Liver (tissue), 8 donors: ENCODE measurements at regions not wholly inside any gene's neighbourhood (a gene's known extent, or its start where the extent isn't known, plus 50 kb on each side); places are given as distances from the start of the nearest gene placed in this dataset.

ENCODE experiments used
- DNase-seq: peaks from one replicate; pipeline ENCODE4 v3.0.0-alpha.2; 2017; ENCODE audit warnings: low spot score
- H3K27ac ChIP-seq, 2 donors: one replicate each; pipeline ENCODE4 v1.7.0; 2013; ENCODE audit warnings: inconsistent platforms in 2 of 2, low read length in 2 of 2, control low read depth in 1 of 2, low read depth in 1 of 2, mild to moderate bottlenecking in 1 of 2
- H3K27me3 ChIP-seq, 4 donors: one replicate each; pipeline versions ENCODE4 v1.6.1 to v1.7.0; 2013; ENCODE audit warnings: low read length in 3 of 4, inconsistent platforms in 1 of 4, mild to moderate bottlenecking in 1 of 4, moderate library complexity in 1 of 4; ENCODE audit not compliant: control insufficient read depth in 4 of 4, insufficient read depth in 4 of 4
- H3K36me3 ChIP-seq, 4 donors: one replicate each; pipeline versions ENCODE4 v1.6.1 to v1.7.0; 2013; ENCODE audit warnings: low read length in 3 of 4, mild to moderate bottlenecking in 3 of 4, low read depth in 1 of 4, moderate library complexity in 1 of 4; ENCODE audit not compliant: control insufficient read depth in 4 of 4, insufficient read depth in 3 of 4
- H3K4me1 ChIP-seq, 4 donors: one replicate each; pipeline versions ENCODE4 v1.6.1 to v1.7.0; 2013; ENCODE audit warnings: low read length in 3 of 4, mild to moderate bottlenecking in 3 of 4, moderate library complexity in 1 of 4; ENCODE audit not compliant: control insufficient read depth in 4 of 4, insufficient read depth in 4 of 4
- H3K4me3 ChIP-seq, 3 donors: one replicate each; pipeline versions ENCODE4 v1.6.1 to v1.7.0; 2013; ENCODE audit warnings: low read length in 3 of 3, control low read depth in 1 of 3, low read depth in 1 of 3, mild to moderate bottlenecking in 1 of 3
- H3K9ac ChIP-seq, 2 donors: one replicate each; pipeline ENCODE4 v1.7.0; 2013; ENCODE audit warnings: low read length in 2 of 2, mild to moderate bottlenecking in 2 of 2, moderate library complexity in 2 of 2, control low read depth in 1 of 2, low read depth in 1 of 2
- H3K9me3 ChIP-seq, 4 donors: one replicate each; pipeline versions ENCODE4 v1.6.1 to v1.7.0; 2013; ENCODE audit warnings: low read length in 3 of 4; ENCODE audit not compliant: control insufficient read depth in 4 of 4
- EGR1 ChIP-seq, 2 donors: IDR thresholded peaks; 2 replicates each; pipeline ENCODE4 v1.6.1; 2016 to 2018; ENCODE audit warnings: antibody characterized with exemption in 2 of 2, low read depth in 2 of 2
- FOXA1 ChIP-seq: IDR thresholded peaks from 2 replicates; pipeline ENCODE4 v1.6.1; 2016; ENCODE audit warnings: antibody characterized with exemption
- FOXA2 ChIP-seq: IDR thresholded peaks from 2 replicates; pipeline ENCODE4 v1.6.1; 2016; ENCODE audit warnings: antibody characterized with exemption
- GABPA ChIP-seq, 2 donors: IDR thresholded peaks in 1 of 2; conservative IDR thresholded peaks in 1 of 2; 2 replicates each; pipeline ENCODE4 v1.6.1; 2016; ENCODE audit warnings: antibody characterized with exemption in 2 of 2, mild to moderate bottlenecking in 1 of 2, moderate library complexity in 1 of 2
- HNF4A ChIP-seq, 2 donors: conservative IDR thresholded peaks; 2 replicates each; pipeline ENCODE4 v1.6.1; 2016; ENCODE audit warnings: antibody characterized with exemption in 2 of 2, mild to moderate bottlenecking in 2 of 2
- HNF4G ChIP-seq: IDR thresholded peaks from 2 replicates; pipeline ENCODE4 v1.6.1; 2016; ENCODE audit warnings: antibody characterized with exemption
- JUND ChIP-seq, 2 donors: IDR thresholded peaks; 2 replicates each; pipeline ENCODE4 v1.6.1; 2016; ENCODE audit warnings: antibody characterized with exemption in 2 of 2
- NR2F2 ChIP-seq: IDR thresholded peaks from 2 replicates; pipeline ENCODE4 v1.6.1; 2016; ENCODE audit warnings: antibody characterized with exemption
- RAD21 ChIP-seq, 2 donors: IDR thresholded peaks; 2 replicates each; pipeline ENCODE4 v1.6.1; 2016; ENCODE audit warnings: antibody characterized with exemption in 2 of 2, mild to moderate bottlenecking in 2 of 2
- RXRA ChIP-seq, 2 donors: IDR thresholded peaks; 2 replicates each; pipeline ENCODE4 v1.6.1; 2017 to 2018; ENCODE audit warnings: antibody characterized with exemption in 2 of 2, mild to moderate bottlenecking in 1 of 2
- SP1 ChIP-seq: IDR thresholded peaks from 2 replicates; pipeline ENCODE4 v1.6.1; 2018; ENCODE audit warnings: antibody characterized with exemption, mild to moderate bottlenecking
- TAF1 ChIP-seq: conservative IDR thresholded peaks from 2 replicates; pipeline ENCODE4 v1.6.1; 2016; ENCODE audit warnings: antibody characterized with exemption, mild to moderate bottlenecking
- YY1 ChIP-seq: IDR thresholded peaks from 2 replicates; pipeline ENCODE4 v1.6.1; 2016; ENCODE audit warnings: antibody characterized with exemption, mild to moderate bottlenecking
- WGBS: extraction: QIAGEN DNeasy Blood & Tissue Kit; methylation state at CpG from one replicate; pipeline ENCODE4 v1.1.7; 2013; 5-methylcytosine and 5-hydroxymethylcytosine counted together
- TF ChIP-seq, protein P1 (sequence below): IDR thresholded peaks from 2 replicates; pipeline ENCODE4 v1.6.1; 2016; ENCODE audit warnings: antibody characterized with exemption
- TF ChIP-seq, protein P2 (sequence below): IDR thresholded peaks from 2 replicates; pipeline ENCODE4 v1.6.1; 2016; ENCODE audit warnings: antibody characterized with exemption
- TF ChIP-seq, protein P3 (sequence below): fragments of 150-350 bp; IDR thresholded peaks from 2 replicates; pipeline ENCODE4 v1.5.1; 2017; ENCODE audit warnings: improper control_type of control experiment, low read depth, low read length; ENCODE audit not compliant: missing input control
- TF ChIP-seq, protein P4 (sequence below): IDR thresholded peaks from 2 replicates; pipeline ENCODE4 v1.6.1; 2016; ENCODE audit warnings: antibody characterized with exemption
- TF ChIP-seq, protein P5 (sequence below): IDR thresholded peaks from 2 replicates; pipeline ENCODE4 v1.6.1; 2016; ENCODE audit warnings: antibody characterized with exemption, mild to moderate bottlenecking
- donor health status: healthy.
- donor health status: healthy.
- donor health status: healthy.
- donor health status: healthy.
- donor health status: healthy.

DNA sequence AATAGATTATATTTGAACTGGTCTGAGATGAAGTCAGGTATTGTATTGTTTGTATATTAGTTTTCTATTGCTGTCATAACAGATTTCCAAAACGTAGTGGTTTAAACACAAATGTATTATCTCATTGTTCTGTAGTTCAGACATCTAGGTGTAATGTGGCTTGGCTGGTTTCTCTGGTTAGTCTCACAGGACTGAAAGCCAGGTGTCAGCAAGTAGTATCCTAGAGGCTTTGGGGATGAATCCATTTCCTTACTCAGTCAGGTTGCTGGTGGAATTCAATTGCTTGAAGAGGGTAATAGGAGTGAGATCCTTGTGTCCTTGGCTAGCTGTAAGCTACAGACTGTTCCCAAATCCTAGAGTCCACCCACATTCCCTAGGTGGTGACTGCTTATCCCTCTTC is 675.8 kb downstream of the NCAM2 start:
- no peak overlapping the region for H3K9ac ChIP-seq
- TF ChIP-seq JUND (IDR thresholded peaks at IDR 0.05) (no peak), EGR1 (IDR thresholded peaks at IDR 0.05; ENCODE audit: low read depth in 2 of 2) (no peak)
- TF ChIP-seq, protein P1, sequence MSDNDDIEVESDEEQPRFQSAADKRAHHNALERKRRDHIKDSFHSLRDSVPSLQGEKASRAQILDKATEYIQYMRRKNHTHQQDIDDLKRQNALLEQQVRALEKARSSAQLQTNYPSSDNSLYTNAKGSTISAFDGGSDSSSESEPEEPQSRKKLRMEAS: no peak
- no peaks in the 10 kb centered on the region for H3K4me1 ChIP-seq
- H3K27ac ChIP-seq: no peak overlapping the region
- 36% methylated on average over 1 of the region's 1 CpG for WGBS
- H3K27me3 ChIP-seq: no peaks in the 10 kb centered on the region
- no peak for DNase-seq
- no peaks in the 10 kb centered on the region for H3K9me3 ChIP-seq
- no peaks in the 10 kb centered on the region for H3K36me3 ChIP-seq
- H3K4me3 ChIP-seq: no peak overlapping the region

DNA sequence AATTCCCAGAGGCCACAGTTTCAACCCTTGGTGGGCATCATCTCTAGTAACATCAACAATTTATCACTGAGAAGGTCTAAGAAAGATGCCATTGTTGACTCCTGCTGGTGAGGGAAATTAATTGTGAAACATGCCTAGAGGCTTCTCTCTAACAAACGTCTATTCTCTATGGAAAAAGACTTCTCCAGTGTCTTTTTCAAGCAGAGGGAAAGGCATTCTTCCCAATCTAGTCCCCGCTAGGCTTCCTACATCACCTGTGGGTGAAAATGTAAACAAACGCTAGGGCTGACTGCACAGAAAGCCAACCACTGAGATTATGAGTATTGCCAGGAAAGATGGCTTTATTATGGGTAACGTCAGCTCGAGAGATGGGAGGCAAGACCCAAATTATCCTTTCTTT is 677.4 kb downstream of the NCAM2 start:
- H3K4me3 ChIP-seq: no peak overlapping the region
- H3K4me1 ChIP-seq: no peaks in the 10 kb centered on the region
- WGBS: 61% methylated on average over 5 of the region's 5 CpGs
- H3K9ac ChIP-seq: no peak overlapping the region
- H3K9me3 ChIP-seq: no peaks in the 10 kb centered on the region
- no peak overlapping the region for H3K27ac ChIP-seq
- TF ChIP-seq EGR1 (IDR thresholded peaks at IDR 0.05; ENCODE audit: low read depth in 2 of 2) (no peak), HNF4A (conservative IDR thresholded peaks at IDR 0.05) (no peak), FOXA1 (no peak), TAF1 (no peak), JUND (IDR thresholded peaks at IDR 0.05) (no peak), SP1 (no peak), YY1 (no peak), FOXA2 (no peak), RAD21 (IDR thresholded peaks at IDR 0.05) (no peak), NR2F2 (no peak), GABPA (IDR thresholded peaks at IDR 0.05 in 1 of 2, conservative IDR thresholded peaks at IDR 0.05 in 1 of 2) (no peak), RXRA (IDR thresholded peaks at IDR 0.05) (no peak), HNF4G (no peak)
- TF ChIP-seq, protein P2, sequence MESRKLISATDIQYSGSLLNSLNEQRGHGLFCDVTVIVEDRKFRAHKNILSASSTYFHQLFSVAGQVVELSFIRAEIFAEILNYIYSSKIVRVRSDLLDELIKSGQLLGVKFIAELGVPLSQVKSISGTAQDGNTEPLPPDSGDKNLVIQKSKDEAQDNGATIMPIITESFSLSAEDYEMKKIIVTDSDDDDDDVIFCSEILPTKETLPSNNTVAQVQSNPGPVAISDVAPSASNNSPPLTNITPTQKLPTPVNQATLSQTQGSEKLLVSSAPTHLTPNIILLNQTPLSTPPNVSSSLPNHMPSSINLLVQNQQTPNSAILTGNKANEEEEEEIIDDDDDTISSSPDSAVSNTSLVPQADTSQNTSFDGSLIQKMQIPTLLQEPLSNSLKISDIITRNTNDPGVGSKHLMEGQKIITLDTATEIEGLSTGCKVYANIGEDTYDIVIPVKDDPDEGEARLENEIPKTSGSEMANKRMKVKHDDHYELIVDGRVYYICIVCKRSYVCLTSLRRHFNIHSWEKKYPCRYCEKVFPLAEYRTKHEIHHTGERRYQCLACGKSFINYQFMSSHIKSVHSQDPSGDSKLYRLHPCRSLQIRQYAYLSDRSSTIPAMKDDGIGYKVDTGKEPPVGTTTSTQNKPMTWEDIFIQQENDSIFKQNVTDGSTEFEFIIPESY: no peak
- TF ChIP-seq, protein P3, sequence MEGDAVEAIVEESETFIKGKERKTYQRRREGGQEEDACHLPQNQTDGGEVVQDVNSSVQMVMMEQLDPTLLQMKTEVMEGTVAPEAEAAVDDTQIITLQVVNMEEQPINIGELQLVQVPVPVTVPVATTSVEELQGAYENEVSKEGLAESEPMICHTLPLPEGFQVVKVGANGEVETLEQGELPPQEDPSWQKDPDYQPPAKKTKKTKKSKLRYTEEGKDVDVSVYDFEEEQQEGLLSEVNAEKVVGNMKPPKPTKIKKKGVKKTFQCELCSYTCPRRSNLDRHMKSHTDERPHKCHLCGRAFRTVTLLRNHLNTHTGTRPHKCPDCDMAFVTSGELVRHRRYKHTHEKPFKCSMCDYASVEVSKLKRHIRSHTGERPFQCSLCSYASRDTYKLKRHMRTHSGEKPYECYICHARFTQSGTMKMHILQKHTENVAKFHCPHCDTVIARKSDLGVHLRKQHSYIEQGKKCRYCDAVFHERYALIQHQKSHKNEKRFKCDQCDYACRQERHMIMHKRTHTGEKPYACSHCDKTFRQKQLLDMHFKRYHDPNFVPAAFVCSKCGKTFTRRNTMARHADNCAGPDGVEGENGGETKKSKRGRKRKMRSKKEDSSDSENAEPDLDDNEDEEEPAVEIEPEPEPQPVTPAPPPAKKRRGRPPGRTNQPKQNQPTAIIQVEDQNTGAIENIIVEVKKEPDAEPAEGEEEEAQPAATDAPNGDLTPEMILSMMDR: no peak
- TF ChIP-seq, protein P4, sequence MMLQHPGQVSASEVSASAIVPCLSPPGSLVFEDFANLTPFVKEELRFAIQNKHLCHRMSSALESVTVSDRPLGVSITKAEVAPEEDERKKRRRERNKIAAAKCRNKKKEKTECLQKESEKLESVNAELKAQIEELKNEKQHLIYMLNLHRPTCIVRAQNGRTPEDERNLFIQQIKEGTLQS: no peak
- TF ChIP-seq, protein P5, sequence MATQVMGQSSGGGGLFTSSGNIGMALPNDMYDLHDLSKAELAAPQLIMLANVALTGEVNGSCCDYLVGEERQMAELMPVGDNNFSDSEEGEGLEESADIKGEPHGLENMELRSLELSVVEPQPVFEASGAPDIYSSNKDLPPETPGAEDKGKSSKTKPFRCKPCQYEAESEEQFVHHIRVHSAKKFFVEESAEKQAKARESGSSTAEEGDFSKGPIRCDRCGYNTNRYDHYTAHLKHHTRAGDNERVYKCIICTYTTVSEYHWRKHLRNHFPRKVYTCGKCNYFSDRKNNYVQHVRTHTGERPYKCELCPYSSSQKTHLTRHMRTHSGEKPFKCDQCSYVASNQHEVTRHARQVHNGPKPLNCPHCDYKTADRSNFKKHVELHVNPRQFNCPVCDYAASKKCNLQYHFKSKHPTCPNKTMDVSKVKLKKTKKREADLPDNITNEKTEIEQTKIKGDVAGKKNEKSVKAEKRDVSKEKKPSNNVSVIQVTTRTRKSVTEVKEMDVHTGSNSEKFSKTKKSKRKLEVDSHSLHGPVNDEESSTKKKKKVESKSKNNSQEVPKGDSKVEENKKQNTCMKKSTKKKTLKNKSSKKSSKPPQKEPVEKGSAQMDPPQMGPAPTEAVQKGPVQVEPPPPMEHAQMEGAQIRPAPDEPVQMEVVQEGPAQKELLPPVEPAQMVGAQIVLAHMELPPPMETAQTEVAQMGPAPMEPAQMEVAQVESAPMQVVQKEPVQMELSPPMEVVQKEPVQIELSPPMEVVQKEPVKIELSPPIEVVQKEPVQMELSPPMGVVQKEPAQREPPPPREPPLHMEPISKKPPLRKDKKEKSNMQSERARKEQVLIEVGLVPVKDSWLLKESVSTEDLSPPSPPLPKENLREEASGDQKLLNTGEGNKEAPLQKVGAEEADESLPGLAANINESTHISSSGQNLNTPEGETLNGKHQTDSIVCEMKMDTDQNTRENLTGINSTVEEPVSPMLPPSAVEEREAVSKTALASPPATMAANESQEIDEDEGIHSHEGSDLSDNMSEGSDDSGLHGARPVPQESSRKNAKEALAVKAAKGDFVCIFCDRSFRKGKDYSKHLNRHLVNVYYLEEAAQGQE: no peak
- TF ChIP-seq, protein P1: no peak
- H3K36me3 ChIP-seq: no peaks in the 10 kb centered on the region
- H3K27me3 ChIP-seq: no peaks in the 10 kb centered on the region
- no peak for DNase-seq
